ENCODE measurements at regions not wholly inside any gene's neighbourhood (a gene's known extent, or its start where the extent isn't known, plus 50 kb on each side); places are given as distances from the start of the nearest gene placed in this dataset.

DNA sequence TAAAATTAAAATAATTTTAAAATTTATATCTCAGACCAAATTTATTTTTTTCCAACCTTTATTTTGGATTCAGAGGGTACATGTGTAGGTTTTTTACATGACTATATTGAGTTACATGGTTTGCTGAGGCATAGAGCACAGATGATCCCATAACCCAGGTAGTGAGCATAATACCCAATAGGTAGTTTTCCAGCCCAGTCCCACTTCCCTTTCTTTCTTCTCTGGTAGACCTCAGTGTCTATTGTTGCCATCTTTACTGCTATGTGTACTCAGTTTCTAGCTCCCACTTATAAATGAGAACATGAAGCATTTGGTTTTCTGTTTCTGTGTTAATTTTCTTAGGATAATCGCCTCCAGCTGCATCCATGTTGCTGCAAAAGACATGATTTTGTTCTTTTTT lies 338.1 kb downstream of the EFHB start:
- TF ChIP-seq, protein P1, sequence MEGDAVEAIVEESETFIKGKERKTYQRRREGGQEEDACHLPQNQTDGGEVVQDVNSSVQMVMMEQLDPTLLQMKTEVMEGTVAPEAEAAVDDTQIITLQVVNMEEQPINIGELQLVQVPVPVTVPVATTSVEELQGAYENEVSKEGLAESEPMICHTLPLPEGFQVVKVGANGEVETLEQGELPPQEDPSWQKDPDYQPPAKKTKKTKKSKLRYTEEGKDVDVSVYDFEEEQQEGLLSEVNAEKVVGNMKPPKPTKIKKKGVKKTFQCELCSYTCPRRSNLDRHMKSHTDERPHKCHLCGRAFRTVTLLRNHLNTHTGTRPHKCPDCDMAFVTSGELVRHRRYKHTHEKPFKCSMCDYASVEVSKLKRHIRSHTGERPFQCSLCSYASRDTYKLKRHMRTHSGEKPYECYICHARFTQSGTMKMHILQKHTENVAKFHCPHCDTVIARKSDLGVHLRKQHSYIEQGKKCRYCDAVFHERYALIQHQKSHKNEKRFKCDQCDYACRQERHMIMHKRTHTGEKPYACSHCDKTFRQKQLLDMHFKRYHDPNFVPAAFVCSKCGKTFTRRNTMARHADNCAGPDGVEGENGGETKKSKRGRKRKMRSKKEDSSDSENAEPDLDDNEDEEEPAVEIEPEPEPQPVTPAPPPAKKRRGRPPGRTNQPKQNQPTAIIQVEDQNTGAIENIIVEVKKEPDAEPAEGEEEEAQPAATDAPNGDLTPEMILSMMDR (IDR thresholded peaks at IDR 0.05) = no peak
- TF ChIP-seq POLR2A (IDR thresholded peaks at IDR 0.05) = no peak
